BJ (cell line): ENCODE measurements at regions not wholly inside any gene's neighbourhood (a gene's known extent, or its start where the extent isn't known, plus 50 kb on each side); places are given as distances from the start of the nearest gene placed in this dataset.
A peak's percentile ranks its signal among the peaks of the same experiment; 100 is the strongest.

ENCODE experiments used
- CTCF ChIA-PET: fragments of 350-600 bp; formaldehyde crosslinking; extraction: SDS; loops from one replicate; lab custom pipeline; 2021; ENCODE audit warnings: antibody characterized with exemption, inconsistent platforms; lab: Yijun Ruan, JAX
- POLR2A ChIA-PET: fragments of 300-600 bp; sonication (Branson Sonifier 250); formaldehyde crosslinking; extraction: SDS; loops from one replicate; lab custom pipeline; 2021; ENCODE audit warnings: antibody characterized with exemption; lab: Charles Lee
- DNase-seq: peaks from one replicate; pipeline ENCODE4 v3.0.0-alpha.2; 2011; ENCODE audit warnings: low read depth
- H3K27me3 ChIP-seq: 2 replicates; pipeline ENCODE4 v1.6.0; 2011; ENCODE audit warnings: low read length; ENCODE audit not compliant: control insufficient read depth, insufficient read depth
- H3K36me3 ChIP-seq: 2 replicates; pipeline ENCODE4 v1.5.1; 2011; ENCODE audit warnings: low read length; ENCODE audit not compliant: control insufficient read depth, insufficient read depth
- H3K4me3 ChIP-seq: 2 replicates; pipeline ENCODE4 v1.5.1; 2011; ENCODE audit warnings: low read depth, mild to moderate bottlenecking, control low read depth, low read length
- CTCF ChIP-seq: IDR thresholded peaks from 2 replicates; pipeline ENCODE4 v1.5.1; 2011; ENCODE audit warnings: low read depth, mild to moderate bottlenecking, control low read depth, inconsistent platforms, low read length, moderate library complexity; ENCODE audit not compliant: insufficient read depth

- TF ChIP-seq CTCF = no peak
- ChIA-PET POLR2A (no interaction called here), CTCF (interaction anchor here (0.6 to 1.7 kb wide), 5 partner anchors 8 to 343 kb away, joined by 3 to 6 read pairs (median 3); no protein-coding TSS in a partner anchor)
- Histone ChIP-seq H3K4me3 (no peak overlapping the region), H3K27me3 (no peaks in the 10 kb centered on the region), H3K36me3 (no peaks in the 10 kb centered on the region)
- no peak for DNase-seq
These were observed 149.4 kb upstream of the TARS1 start for GRCh38 chr5:33291216-33292000.

GRCh38 chr5:33297760-33298216 lies 143.0 kb upstream of the TARS1 start:
- Histone ChIP-seq H3K4me3 (no peak overlapping the region), H3K36me3 (no peaks in the 10 kb centered on the region), H3K27me3 (no peaks in the 10 kb centered on the region)
- CTCF ChIA-PET = interaction anchor here (0.7 to 2.6 kb wide), 3 partner anchors 15 to 588 kb away, joined by 3 to 17 read pairs (median 5); partner anchors contain the start of gene NPR3
- DNase-seq = no peak
- no peak for TF ChIP-seq CTCF
- POLR2A ChIA-PET = no interaction called here

GRCh38 chr5:33299621-33300208 lies 141.1 kb upstream of the TARS1 start:
- no peaks in the 10 kb centered on the region for H3K27me3 ChIP-seq
- peak; percentile 38 for TF ChIP-seq CTCF
- CTCF ChIA-PET = interaction anchor here (0.7 to 2.8 kb wide), 16 partner anchors 9 to 615 kb away, joined by 3 to 17 read pairs (median 4); partner anchors contain the start of gene NPR3
- DNase-seq = no peak
- H3K4me3 ChIP-seq = no peak overlapping the region
- POLR2A ChIA-PET = interaction anchor here (1.0 kb wide), 1 partner anchor 10 kb away, joined by 5 read pairs; no protein-coding TSS in a partner anchor
- no peaks in the 10 kb centered on the region for H3K36me3 ChIP-seq

GRCh38 chr5:33300209-33300742 lies 140.5 kb upstream of the TARS1 start:
- Histone ChIP-seq H3K4me3 (no peak overlapping the region), H3K27me3 (no peaks in the 10 kb centered on the region), H3K36me3 (no peaks in the 10 kb centered on the region)
- ChIA-PET POLR2A (interaction anchor here (1.0 kb wide), 1 partner anchor 10 kb away, joined by 5 read pairs; no protein-coding TSS in a partner anchor), CTCF (interaction anchor here (1.0 to 2.8 kb wide), 12 partner anchors 9 to 591 kb away, joined by 3 to 17 read pairs (median 4); partner anchors contain the start of gene NPR3)
- no peak for DNase-seq
- no peak for TF ChIP-seq CTCF
